Astrocyte of the cerebellum (primary cell): ENCODE measurements at regions not wholly inside any gene's neighbourhood (a gene's known extent, or its start where the extent isn't known, plus 50 kb on each side); places are given as distances from the start of the nearest gene placed in this dataset.

Experiments
- DNase-seq: peaks from one replicate; pipeline ENCODE4 v3.0.0-alpha.2; 2011; ENCODE audit warnings: low read depth
- H3K4me3 ChIP-seq: 2 replicates; pipeline ENCODE4 v1.5.1; 2011; ENCODE audit warnings: mild to moderate bottlenecking, low read depth, low read length, moderate library complexity
- CTCF ChIP-seq: IDR thresholded peaks from 2 replicates; pipeline ENCODE4 v1.5.1; 2012; ENCODE audit warnings: low read length, low read depth, moderate library complexity, mild to moderate bottlenecking; ENCODE audit errors: missing control alignments
- in situ Hi-C: cut with HindIII; loops from 2 replicates; pipeline ENCODE4 v1.10.0; 2017; ENCODE audit warnings: low sequenced_read_pairs

GRCh38 chr10:10471758-10472157, 545.9 kb upstream of the CELF2 start:
- no peak for DNase-seq
- no peak overlapping the region for H3K4me3 ChIP-seq
- in situ Hi-C loops: no loop called here
- no peak for TF ChIP-seq CTCF

DNA sequence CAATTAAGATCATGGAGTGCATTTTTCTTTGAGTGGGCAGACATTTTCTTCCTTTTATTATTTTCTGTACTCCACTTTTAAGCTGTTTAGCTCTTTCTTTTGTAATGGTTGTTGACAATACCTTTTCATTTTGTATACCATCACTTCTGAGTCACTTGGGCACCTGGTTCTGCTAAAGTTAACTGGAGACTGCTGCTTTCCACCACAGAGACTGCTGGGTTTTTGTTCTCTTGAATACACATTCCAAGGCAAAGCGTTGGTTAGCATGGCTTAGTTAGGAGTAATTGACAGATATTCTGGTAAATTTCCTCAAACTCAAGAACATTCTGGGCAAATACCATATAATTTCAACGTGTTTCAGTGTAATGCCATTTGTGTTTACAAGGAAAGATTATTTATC, 541.9 kb upstream of the CELF2 start:
- DNase-seq: no peak
- in situ Hi-C loops: no loop called here
- H3K4me3 ChIP-seq: no peak overlapping the region
- TF ChIP-seq CTCF: no peak

- in situ Hi-C loops: no loop called here
- TF ChIP-seq CTCF: no peak
- DNase-seq: no peak
- H3K4me3 ChIP-seq: no peak overlapping the region
Observed at GRCh38 chr10:10477844-10478243, 539.8 kb upstream of the CELF2 start.

DNA sequence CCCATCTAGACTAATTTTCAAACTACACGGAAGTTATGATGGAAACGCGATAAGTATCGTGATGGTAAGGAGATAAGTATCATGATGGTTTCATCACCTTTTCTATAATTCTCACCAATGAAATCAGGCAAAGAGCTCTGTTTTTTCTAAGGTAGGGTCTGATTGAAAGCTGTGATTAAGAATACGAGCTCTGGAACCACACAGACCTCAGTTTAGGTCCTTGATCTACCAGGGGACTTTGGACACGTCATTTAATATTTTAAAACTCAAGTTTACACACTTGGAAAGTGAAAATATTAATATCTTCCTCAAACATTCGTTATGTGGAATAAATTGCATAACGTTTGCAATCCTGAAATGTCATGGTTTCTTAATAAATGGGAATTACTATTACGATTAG, 538.2 kb upstream of the CELF2 start:
- TF ChIP-seq CTCF: no peak
- in situ Hi-C loops: no loop called here
- no peak overlapping the region for H3K4me3 ChIP-seq
- no peak for DNase-seq

DNA sequence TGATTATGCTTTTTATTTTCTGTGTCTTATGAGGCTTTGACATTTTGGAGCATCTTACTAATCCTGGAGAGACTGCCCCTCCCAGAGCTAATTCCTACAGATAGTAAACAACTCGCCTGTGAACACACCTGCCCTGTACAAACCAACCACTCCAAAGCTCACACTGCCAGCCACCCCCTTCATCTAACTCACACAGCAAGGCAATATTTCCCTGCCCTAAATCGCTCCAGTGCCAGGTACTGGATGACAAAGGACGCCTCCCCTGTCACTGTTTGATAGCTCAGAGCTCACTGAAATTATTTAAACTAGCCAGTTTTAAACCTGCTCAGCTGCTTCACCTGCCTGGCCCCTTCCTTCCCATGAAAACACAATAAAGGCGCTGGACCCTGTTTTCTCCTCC, 535.1 kb upstream of the CELF2 start:
- no peak for TF ChIP-seq CTCF
- no peak overlapping the region for H3K4me3 ChIP-seq
- in situ Hi-C loops: no loop called here
- DNase-seq: no peak

DNA sequence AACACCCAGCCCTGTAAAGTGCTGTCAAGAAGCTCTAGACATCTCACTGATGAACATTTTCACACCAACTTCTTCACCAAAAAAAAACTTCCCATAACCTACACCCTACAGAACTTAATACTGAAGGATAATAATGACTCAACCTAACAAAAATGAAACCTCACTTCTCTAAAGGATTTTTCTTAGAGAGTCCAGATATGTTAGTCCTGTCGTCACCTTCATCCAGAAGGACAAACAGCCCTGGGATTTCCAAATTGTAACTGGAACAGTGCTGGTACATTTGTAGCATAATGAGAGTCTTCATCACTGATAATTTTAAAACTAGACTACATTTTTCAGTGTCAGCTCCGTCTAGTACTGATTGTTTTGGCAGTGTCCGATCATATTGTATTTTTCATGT, 528.6 kb upstream of the CELF2 start:
- DNase-seq: no peak
- TF ChIP-seq CTCF: no peak
- H3K4me3 ChIP-seq: no peak overlapping the region
- in situ Hi-C loops: no loop called here
